ENCODE measurements at regions not wholly inside any gene's neighbourhood (a gene's known extent, or its start where the extent isn't known, plus 50 kb on each side); places are given as distances from the start of the nearest gene placed in this dataset.

DNA sequence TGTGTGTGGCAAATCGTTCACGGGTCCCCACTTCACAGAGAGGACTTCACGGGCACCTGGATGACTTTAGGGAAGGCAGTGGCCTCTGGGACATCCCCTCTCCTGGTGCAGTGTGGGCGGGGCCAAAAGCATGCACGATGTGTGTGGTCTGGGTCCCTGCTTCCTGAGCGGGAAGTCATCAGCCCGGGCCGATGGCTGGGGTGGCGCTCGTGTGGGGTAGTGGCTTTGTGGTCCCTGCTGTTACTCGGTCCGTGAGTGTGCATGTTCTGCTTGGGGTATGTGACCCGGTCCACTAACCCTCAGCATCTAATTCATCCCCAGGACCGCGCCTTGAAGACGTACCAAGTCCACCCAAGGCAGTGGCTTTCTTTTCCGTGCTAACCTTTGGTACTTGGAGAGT is 142.5 kb upstream of the RTL1 start:
- no peak overlapping the region for H3K4me3 ChIP-seq (ENCODE audit: low read depth, low read length)
- POLR2A ChIA-PET, result no interaction called here
- CTCF ChIA-PET, result no interaction called here
- TF ChIP-seq, protein P1, sequence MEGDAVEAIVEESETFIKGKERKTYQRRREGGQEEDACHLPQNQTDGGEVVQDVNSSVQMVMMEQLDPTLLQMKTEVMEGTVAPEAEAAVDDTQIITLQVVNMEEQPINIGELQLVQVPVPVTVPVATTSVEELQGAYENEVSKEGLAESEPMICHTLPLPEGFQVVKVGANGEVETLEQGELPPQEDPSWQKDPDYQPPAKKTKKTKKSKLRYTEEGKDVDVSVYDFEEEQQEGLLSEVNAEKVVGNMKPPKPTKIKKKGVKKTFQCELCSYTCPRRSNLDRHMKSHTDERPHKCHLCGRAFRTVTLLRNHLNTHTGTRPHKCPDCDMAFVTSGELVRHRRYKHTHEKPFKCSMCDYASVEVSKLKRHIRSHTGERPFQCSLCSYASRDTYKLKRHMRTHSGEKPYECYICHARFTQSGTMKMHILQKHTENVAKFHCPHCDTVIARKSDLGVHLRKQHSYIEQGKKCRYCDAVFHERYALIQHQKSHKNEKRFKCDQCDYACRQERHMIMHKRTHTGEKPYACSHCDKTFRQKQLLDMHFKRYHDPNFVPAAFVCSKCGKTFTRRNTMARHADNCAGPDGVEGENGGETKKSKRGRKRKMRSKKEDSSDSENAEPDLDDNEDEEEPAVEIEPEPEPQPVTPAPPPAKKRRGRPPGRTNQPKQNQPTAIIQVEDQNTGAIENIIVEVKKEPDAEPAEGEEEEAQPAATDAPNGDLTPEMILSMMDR (IDR thresholded peaks at IDR 0.05; ENCODE audit: insufficient read depth, low read length, missing control alignments), result no peak
- no peak for DNase-seq (ENCODE audit: low read depth, low spot score)

DNA sequence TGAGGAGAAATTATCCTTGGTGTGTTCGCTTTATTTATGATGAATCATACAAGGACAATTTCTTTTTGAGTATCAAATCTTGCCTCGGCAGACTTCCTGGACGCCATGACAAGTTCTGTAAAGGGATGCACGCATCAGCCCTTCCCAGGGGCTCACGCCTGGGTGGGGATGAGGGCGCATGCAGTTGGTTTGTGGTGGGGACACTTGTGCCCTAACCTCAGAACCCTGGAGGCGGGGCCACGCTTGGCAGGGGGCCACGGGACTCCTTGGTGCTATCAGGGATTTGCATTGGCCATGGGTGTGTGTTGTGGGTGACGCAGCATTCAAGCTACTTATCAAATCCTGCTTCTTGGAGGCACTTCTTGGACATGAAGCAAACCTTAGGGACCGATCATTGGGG is 143.8 kb upstream of the RTL1 start:
- ChIA-PET POLR2A (no interaction called here), CTCF (no interaction called here)
- no peak for DNase-seq (ENCODE audit: low read depth, low spot score)
- no peak overlapping the region for H3K4me3 ChIP-seq (ENCODE audit: low read depth, low read length)
- TF ChIP-seq, protein P1 (IDR thresholded peaks at IDR 0.05; ENCODE audit: insufficient read depth, low read length, missing control alignments), result no peak

DNA sequence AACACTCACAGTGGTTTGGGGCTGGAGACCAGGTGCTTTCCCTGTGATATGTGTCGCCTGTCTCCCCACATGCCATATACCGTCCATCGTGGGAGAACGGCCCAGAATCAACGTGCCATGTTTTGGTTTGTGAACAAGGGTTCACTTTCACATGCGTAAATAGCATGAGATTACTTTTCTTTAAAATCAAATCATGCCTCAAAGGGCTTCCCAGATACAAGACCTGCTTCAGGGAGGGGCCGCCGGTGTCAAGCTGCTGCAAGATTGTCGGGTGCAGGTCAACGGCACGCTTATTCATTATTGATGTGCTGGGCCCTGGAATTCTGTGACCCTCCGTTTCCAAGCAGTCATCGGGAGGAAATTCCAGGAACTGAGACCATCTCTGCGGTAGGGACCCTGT is 145.2 kb upstream of the RTL1 start:
- CTCF ChIA-PET, result no interaction called here
- TF ChIP-seq, protein P1 (IDR thresholded peaks at IDR 0.05; ENCODE audit: insufficient read depth, low read length, missing control alignments), result no peak
- H3K4me3 ChIP-seq (ENCODE audit: low read depth, low read length), result no peak overlapping the region
- POLR2A ChIA-PET, result no interaction called here
- DNase-seq (ENCODE audit: low read depth, low spot score), result no peak

- TF ChIP-seq, protein P1 (IDR thresholded peaks at IDR 0.05; ENCODE audit: insufficient read depth, low read length, missing control alignments), result no peak
- ChIA-PET POLR2A (no interaction called here), CTCF (interaction anchor here (0.9 kb wide), 1 partner anchor 9 kb away, joined by 4 read pairs; no protein-coding TSS in a partner anchor)
- no peak overlapping the region for H3K4me3 ChIP-seq (ENCODE audit: low read depth, low read length)
- DNase-seq (ENCODE audit: low read depth, low spot score), result no peak
Measured at GRCh38 chr14:101049511-101049910, 146.0 kb upstream of the RTL1 start.

- no peak overlapping the region for H3K4me3 ChIP-seq (ENCODE audit: low read depth, low read length)
- ChIA-PET CTCF (interaction anchor here (0.9 kb wide), 1 partner anchor 8 kb away, joined by 4 read pairs; no protein-coding TSS in a partner anchor), POLR2A (no interaction called here)
- TF ChIP-seq, protein P1 (IDR thresholded peaks at IDR 0.05; ENCODE audit: insufficient read depth, low read length, missing control alignments), result no peak
- DNase-seq (ENCODE audit: low read depth, low spot score), result no peak
Measured at GRCh38 chr14:101049942-101050341, 146.4 kb upstream of the RTL1 start.

DNA sequence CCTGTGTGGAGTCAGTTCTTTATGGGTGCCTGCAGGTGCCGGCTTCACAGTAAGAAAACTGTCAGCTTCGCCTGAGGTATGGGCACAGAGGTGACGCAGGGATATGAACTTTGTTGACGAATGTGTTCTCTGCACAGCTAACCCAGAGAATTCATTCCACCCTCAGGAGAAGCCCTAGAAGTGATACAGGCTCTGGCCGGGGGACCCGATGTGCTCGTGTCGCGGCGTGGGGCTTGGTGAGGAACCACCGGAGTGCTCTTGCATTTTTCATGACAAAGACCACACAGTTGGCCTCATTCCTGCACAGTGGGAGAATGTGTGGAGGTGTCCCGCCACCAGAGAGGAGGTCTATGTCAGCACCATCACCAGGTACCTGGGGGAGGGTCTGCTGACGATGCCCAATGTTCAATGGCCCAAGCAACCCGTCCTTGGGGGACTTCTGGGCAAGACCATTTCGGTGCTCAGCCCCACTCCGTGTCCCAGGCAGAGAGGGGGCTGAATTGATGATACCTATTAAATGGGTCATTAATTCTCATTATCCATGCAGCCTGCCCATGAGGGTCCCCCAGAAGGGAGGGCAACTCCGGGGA is 147.5 kb upstream of the RTL1 start:
- ChIA-PET CTCF (no interaction called here), POLR2A (no interaction called here)
- H3K4me3 ChIP-seq (ENCODE audit: low read depth, low read length), result no peak overlapping the region
- TF ChIP-seq, protein P1 (IDR thresholded peaks at IDR 0.05; ENCODE audit: insufficient read depth, low read length, missing control alignments), result no peak
- DNase-seq (ENCODE audit: low read depth, low spot score), result no peak

All from AG04449 (cell line).